CD14-positive monocyte (primary cell): ENCODE measurements at regions not wholly inside any gene's neighbourhood (a gene's known extent, or its start where the extent isn't known, plus 50 kb on each side); places are given as distances from the start of the nearest gene placed in this dataset. TPM values are rescaled to one million over a fixed set of nuclear protein-coding genes. Genes with fewer than 3 reads are reported as not detected.

Experiments
- DNase-seq, 3 donors: peaks; one replicate each; pipeline ENCODE4 v3.0.0-alpha.2; 2011 to 2022
- H2AFZ ChIP-seq: 2 replicates; pipeline ENCODE4 v1.6.0; 2012; ENCODE audit warnings: mild to moderate bottlenecking, low read depth, low read length, inconsistent platforms; ENCODE audit not compliant: insufficient read depth, poor library complexity, severe bottlenecking
- H3K27ac ChIP-seq, 2 donors: 1 replicate in 1 of 2; 2 replicates in 1 of 2; pipeline ENCODE4 v1.5.1; 2012 to 2013; ENCODE audit warnings: low read length in 2 of 2, control low read depth in 1 of 2, inconsistent platforms in 1 of 2, low read depth in 1 of 2, mild to moderate bottlenecking in 1 of 2
- H3K27me3 ChIP-seq, 2 donors: one replicate each; pipeline versions ENCODE4 v1.6.0 to v1.6.1; 2011 to 2013; ENCODE audit warnings: low read length in 2 of 2; ENCODE audit not compliant: control insufficient read depth in 2 of 2, insufficient read depth in 2 of 2
- H3K36me3 ChIP-seq, 2 donors: replicated peaks in 1 of 2; 1 replicate in 1 of 2; 2 replicates in 1 of 2; pipeline versions ENCODE4 v1.5.1 to v1.6.1; 2012 to 2013; ENCODE audit warnings: low read length in 2 of 2, control low read depth in 1 of 2, inconsistent platforms in 1 of 2, mild to moderate bottlenecking in 1 of 2; ENCODE audit not compliant: insufficient read depth in 2 of 2, control insufficient read depth in 1 of 2
- H3K4me1 ChIP-seq, 2 donors: 1 replicate in 1 of 2; 2 replicates in 1 of 2; pipeline versions ENCODE4 v1.5.1 to v1.6.1; 2012 to 2013; ENCODE audit warnings: low read length in 2 of 2, control low read depth in 1 of 2, inconsistent platforms in 1 of 2, mild to moderate bottlenecking in 1 of 2, moderate library complexity in 1 of 2; ENCODE audit not compliant: insufficient read depth in 2 of 2, control insufficient read depth in 1 of 2
- H3K4me2 ChIP-seq: replicated peaks from 2 replicates; pipeline ENCODE3; 2012; ENCODE audit warnings: low read length, moderate library complexity, mild to moderate bottlenecking; ENCODE audit not compliant: poor library complexity, severe bottlenecking; ENCODE audit errors: extremely low read depth
- H3K4me3 ChIP-seq, 3 experiments: fragments of 200-600 bp in 1 of 3; sonication (generic) in 1 of 3; replicated peaks in 1 of 3; 1 replicate in 2 of 3; 2 replicates in 1 of 3; pipeline ENCODE4 v1.5.1; 2011 to 2013; ENCODE audit warnings: low read length in 3 of 3, mild to moderate bottlenecking in 3 of 3, control low read depth in 2 of 3, low read depth in 2 of 3, inconsistent platforms in 1 of 3, moderate library complexity in 1 of 3
- H3K79me2 ChIP-seq: 2 replicates; pipeline ENCODE4 v1.6.0; 2012; ENCODE audit warnings: mild to moderate bottlenecking, control low read depth, inconsistent platforms, low read length, moderate library complexity; ENCODE audit not compliant: insufficient read depth
- H3K9ac ChIP-seq: 2 replicates; pipeline ENCODE4 v1.6.0; 2017; ENCODE audit warnings: low read length, mild to moderate bottlenecking; ENCODE audit not compliant: insufficient read depth, poor library complexity, severe bottlenecking
- H3K9me3 ChIP-seq, 2 donors: replicated peaks in 1 of 2; 1 replicate in 1 of 2; 2 replicates in 1 of 2; pipeline versions ENCODE4 v1.5.1 to v1.6.1; 2012 to 2013; ENCODE audit warnings: low read length in 2 of 2, control low read depth in 1 of 2; ENCODE audit not compliant: control insufficient read depth in 1 of 2, insufficient read depth in 1 of 2
- H4K20me1 ChIP-seq: 2 replicates; pipeline ENCODE4 v1.6.0; 2012; ENCODE audit warnings: mild to moderate bottlenecking, low read length, control low read depth, moderate library complexity; ENCODE audit not compliant: insufficient read depth
- H3K27ac Mint-ChIP-seq, 7 donors: one replicate each; pipeline ENCODE4 v1.8.0; 2020; ENCODE audit warnings: mild to moderate bottlenecking in 7 of 7, mixed read lengths in 7 of 7, moderate library complexity in 6 of 7, inconsistent platforms in 2 of 7
- H3K27me3 Mint-ChIP-seq, 3 donors: one replicate each; pipeline ENCODE4 v1.8.0; 2021 to 2022; ENCODE audit warnings: low read depth in 3 of 3, mild to moderate bottlenecking in 3 of 3, mixed read lengths in 3 of 3, moderate library complexity in 3 of 3, inconsistent platforms in 1 of 3
- H3K36me3 Mint-ChIP-seq, 2 donors: one replicate each; pipeline ENCODE4 v1.8.0; 2020; ENCODE audit warnings: mixed read lengths in 2 of 2, inconsistent platforms in 1 of 2, mild to moderate bottlenecking in 1 of 2
- H3K4me1 Mint-ChIP-seq: one replicate; pipeline ENCODE4 v1.8.0; 2020; ENCODE audit warnings: mild to moderate bottlenecking, mixed read lengths
- H3K4me3 Mint-ChIP-seq, 2 donors: one replicate each; pipeline ENCODE4 v1.8.0; 2020; ENCODE audit warnings: mild to moderate bottlenecking in 2 of 2, mixed read lengths in 2 of 2, moderate library complexity in 1 of 2
- H3K9me3 Mint-ChIP-seq, 7 donors: one replicate each; pipeline ENCODE4 v1.8.0; 2020 to 2022; ENCODE audit warnings: mixed read lengths in 7 of 7, mild to moderate bottlenecking in 6 of 7, moderate library complexity in 6 of 7, inconsistent platforms in 2 of 7
- CTCF ChIP-seq: fragments of 200-600 bp; IDR thresholded peaks from one replicate; pipeline ENCODE4 v1.8.0; 2022; ENCODE audit warnings: antibody characterized with exemption, mild to moderate bottlenecking
- WGBS: methylation state at CpG from one replicate; pipeline ENCODE4 v1.1.5; 2013; ENCODE audit warnings: missing lambda C conversion rate; ENCODE audit not compliant: insufficient coverage; 5-methylcytosine and 5-hydroxymethylcytosine counted together
- intact Hi-C, 2 donors: fragments of 100-400 bp; cut with micrococcal nuclease; formaldehyde crosslinking; loops; one replicate each; pipeline versions ENCODE4 v1.15.0 to v1.15.1; 2023
- small RNA-seq: library from RNA; depleted of rRNA; stranded (forward); fragments of <200 nt; gene quantifications from one replicate; pipeline ENCODE3, GENCODE V24; 2012; ENCODE audit warnings: low read depth; ENCODE audit not compliant: insufficient read length

- H3K27me3 Mint-ChIP-seq: no peaks in the 10 kb centered on the region
- Histone ChIP-seq H3K4me3 (no peak overlapping the region), H3K27ac (no peak overlapping the region), H3K36me3 (no peaks in the 10 kb centered on the region), H4K20me1 (no peaks in the 10 kb centered on the region), H3K27me3 (no peaks in the 10 kb centered on the region), H3K9me3 (no peaks in the 10 kb centered on the region), H3K79me2 (no peaks in the 10 kb centered on the region), H3K4me1 (no peaks in the 10 kb centered on the region), H2AFZ (no peak overlapping the region), H3K4me2 (no peak overlapping the region), H3K9ac (no peak overlapping the region)
- TF ChIP-seq CTCF: no peak
- no peaks in the 10 kb centered on the region for H3K36me3 Mint-ChIP-seq
- H3K27ac Mint-ChIP-seq: no peak overlapping the region
- H3K9me3 Mint-ChIP-seq: peaks cover 2 to 17% (median 5%) of the 10 kb centered on the region in 7 donors
- DNase-seq: no peak
- no peak overlapping the region for H3K4me3 Mint-ChIP-seq
- no peaks in the 10 kb centered on the region for H3K4me1 Mint-ChIP-seq
- intact Hi-C loops: no loop called here
Observed at GRCh38 chr2:57987835-57988573, 58.6 kb upstream of the VRK2 start.

- intact Hi-C loops: no loop called here
- H3K27ac ChIP-seq: no peak overlapping the region
- H3K9ac ChIP-seq: no peak overlapping the region
- H3K9me3 ChIP-seq: no peaks in the 10 kb centered on the region
- Mint-ChIP-seq H3K4me1 (no peaks in the 10 kb centered on the region), H3K27ac (no peak overlapping the region), H3K4me3 (no peak overlapping the region), H3K9me3 (peaks cover 0 to 15% (median 5%) of the 10 kb centered on the region in 7 donors), H3K27me3 (no peaks in the 10 kb centered on the region), H3K36me3 (no peaks in the 10 kb centered on the region)
- H3K4me3 ChIP-seq: no peak overlapping the region
- no peak overlapping the region for H3K4me2 ChIP-seq
- no peak for DNase-seq
- H3K36me3 ChIP-seq: no peaks in the 10 kb centered on the region
- no peaks in the 10 kb centered on the region for H3K4me1 ChIP-seq
- H4K20me1 ChIP-seq: no peaks in the 10 kb centered on the region
- no peaks in the 10 kb centered on the region for H3K79me2 ChIP-seq
- no peaks in the 10 kb centered on the region for H3K27me3 ChIP-seq
- no peak for TF ChIP-seq CTCF
- WGBS: 100% methylated on average over 1 of the region's 2 CpGs
- no peak overlapping the region for H2AFZ ChIP-seq
Observed at GRCh38 chr2:57990118-57990725, 56.4 kb upstream of the VRK2 start.

Small RNA genes lying in the stretch of these regions (small RNA-seq; reads per million reads assigned to genes)
- gene PPIAP63 (not detected), gene RF00592 (16.3 reads per million, percentile 84 among the genes with 10 or more reads in this experiment)
